ENCODE measurements at regions not wholly inside any gene's neighbourhood (a gene's known extent, or its start where the extent isn't known, plus 50 kb on each side); places are given as distances from the start of the nearest gene placed in this dataset.

DNA sequence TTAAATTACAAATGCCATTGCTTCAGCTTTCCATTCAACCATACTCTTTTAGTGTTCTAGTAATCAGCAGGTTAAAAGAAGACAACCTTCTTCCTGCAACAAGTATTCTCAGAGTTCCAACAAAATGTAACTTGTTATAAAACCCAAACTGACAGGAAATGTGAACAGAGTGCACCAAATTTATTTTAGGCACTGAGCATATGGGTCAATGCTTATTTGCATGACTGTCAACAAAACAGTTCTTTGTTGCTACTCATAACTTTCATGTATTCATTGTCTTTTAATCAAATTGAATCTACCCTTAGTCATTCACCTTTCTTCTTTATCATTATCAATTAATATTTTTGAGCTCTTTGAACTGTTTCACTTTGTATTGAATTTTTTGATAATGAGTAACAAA lies 554.1 kb downstream of the DACH1 start:
- Histone ChIP-seq H3K4me3 (ENCODE audit: low read length) (no peak overlapping the region), H3K27me3 (ENCODE audit: control insufficient read depth, insufficient read depth, low read length, poor library complexity, severe bottlenecking) (no peaks in the 10 kb centered on the region), H3K9me3 (ENCODE audit: control insufficient read depth, low read length) (no peaks in the 10 kb centered on the region), H3K4me1 (ENCODE audit: control insufficient read depth, insufficient read depth, low read length) (no peaks in the 10 kb centered on the region), H3K36me3 (ENCODE audit: control insufficient read depth, insufficient read depth, low read length) (no peaks in the 10 kb centered on the region), H3K27ac (ENCODE audit: low read depth, low read length) (no peak overlapping the region), H3K9ac (ENCODE audit: extremely low read depth, low read length, poor library complexity, severe bottlenecking) (no peak overlapping the region)
- peaks cover 9% of the 10 kb centered on the region for H3K4me1 Mint-ChIP-seq
- no peaks in the 10 kb centered on the region for H3K36me3 Mint-ChIP-seq (ENCODE audit: low read depth)
- TF ChIP-seq, protein P1, sequence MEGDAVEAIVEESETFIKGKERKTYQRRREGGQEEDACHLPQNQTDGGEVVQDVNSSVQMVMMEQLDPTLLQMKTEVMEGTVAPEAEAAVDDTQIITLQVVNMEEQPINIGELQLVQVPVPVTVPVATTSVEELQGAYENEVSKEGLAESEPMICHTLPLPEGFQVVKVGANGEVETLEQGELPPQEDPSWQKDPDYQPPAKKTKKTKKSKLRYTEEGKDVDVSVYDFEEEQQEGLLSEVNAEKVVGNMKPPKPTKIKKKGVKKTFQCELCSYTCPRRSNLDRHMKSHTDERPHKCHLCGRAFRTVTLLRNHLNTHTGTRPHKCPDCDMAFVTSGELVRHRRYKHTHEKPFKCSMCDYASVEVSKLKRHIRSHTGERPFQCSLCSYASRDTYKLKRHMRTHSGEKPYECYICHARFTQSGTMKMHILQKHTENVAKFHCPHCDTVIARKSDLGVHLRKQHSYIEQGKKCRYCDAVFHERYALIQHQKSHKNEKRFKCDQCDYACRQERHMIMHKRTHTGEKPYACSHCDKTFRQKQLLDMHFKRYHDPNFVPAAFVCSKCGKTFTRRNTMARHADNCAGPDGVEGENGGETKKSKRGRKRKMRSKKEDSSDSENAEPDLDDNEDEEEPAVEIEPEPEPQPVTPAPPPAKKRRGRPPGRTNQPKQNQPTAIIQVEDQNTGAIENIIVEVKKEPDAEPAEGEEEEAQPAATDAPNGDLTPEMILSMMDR (conservative IDR thresholded peaks at IDR 0.05) = no peak
- no peak for DNase-seq
- no peak overlapping the region for H3K4me3 Mint-ChIP-seq
- H3K27me3 Mint-ChIP-seq (ENCODE audit: insufficient read depth) = no peaks in the 10 kb centered on the region
- H3K27ac Mint-ChIP-seq = no peak overlapping the region
- no peaks in the 10 kb centered on the region for H3K9me3 Mint-ChIP-seq

DNA sequence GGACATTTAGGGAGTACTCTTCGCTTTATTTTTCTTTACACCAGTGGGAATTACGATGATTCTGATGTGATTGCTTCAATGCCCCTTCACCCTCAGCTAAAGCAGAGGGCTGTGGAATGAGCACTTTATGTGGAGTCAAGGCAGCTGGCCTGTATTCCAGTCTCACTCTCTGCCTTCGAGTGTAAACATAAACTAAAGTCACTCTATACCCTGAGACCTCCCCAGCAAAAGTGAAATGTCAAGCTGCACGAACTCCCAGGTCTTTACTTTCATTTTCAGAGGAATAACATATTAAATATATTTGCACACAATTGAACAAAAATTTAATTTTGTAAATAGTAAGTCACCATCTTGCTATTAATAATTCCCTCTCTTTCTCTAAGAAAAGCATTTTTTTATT lies 557.1 kb downstream of the DACH1 start:
- no peaks in the 10 kb centered on the region for H3K27me3 Mint-ChIP-seq (ENCODE audit: insufficient read depth)
- Histone ChIP-seq H3K27me3 (ENCODE audit: control insufficient read depth, insufficient read depth, low read length, poor library complexity, severe bottlenecking) (no peaks in the 10 kb centered on the region), H3K4me1 (ENCODE audit: control insufficient read depth, insufficient read depth, low read length) (no peaks in the 10 kb centered on the region), H3K4me3 (ENCODE audit: low read length) (no peak overlapping the region), H3K9me3 (ENCODE audit: control insufficient read depth, low read length) (no peaks in the 10 kb centered on the region), H3K36me3 (ENCODE audit: control insufficient read depth, insufficient read depth, low read length) (no peaks in the 10 kb centered on the region), H3K27ac (ENCODE audit: low read depth, low read length) (no peak overlapping the region), H3K9ac (ENCODE audit: extremely low read depth, low read length, poor library complexity, severe bottlenecking) (no peak overlapping the region)
- H3K36me3 Mint-ChIP-seq (ENCODE audit: low read depth) = no peaks in the 10 kb centered on the region
- H3K4me1 Mint-ChIP-seq = peaks cover 26% of the 10 kb centered on the region
- DNase-seq = no peak
- TF ChIP-seq, protein P1 (conservative IDR thresholded peaks at IDR 0.05) = no peak
- H3K27ac Mint-ChIP-seq = no peak overlapping the region
- no peaks in the 10 kb centered on the region for H3K9me3 Mint-ChIP-seq
- H3K4me3 Mint-ChIP-seq = no peak overlapping the region
- 99 to 100% methylated on average over 1 to 4 of the region's 4 CpGs for WGBS, 2 experiments (ENCODE audit: insufficient coverage in 1 of 2, insufficient read length in 1 of 2)

DNA sequence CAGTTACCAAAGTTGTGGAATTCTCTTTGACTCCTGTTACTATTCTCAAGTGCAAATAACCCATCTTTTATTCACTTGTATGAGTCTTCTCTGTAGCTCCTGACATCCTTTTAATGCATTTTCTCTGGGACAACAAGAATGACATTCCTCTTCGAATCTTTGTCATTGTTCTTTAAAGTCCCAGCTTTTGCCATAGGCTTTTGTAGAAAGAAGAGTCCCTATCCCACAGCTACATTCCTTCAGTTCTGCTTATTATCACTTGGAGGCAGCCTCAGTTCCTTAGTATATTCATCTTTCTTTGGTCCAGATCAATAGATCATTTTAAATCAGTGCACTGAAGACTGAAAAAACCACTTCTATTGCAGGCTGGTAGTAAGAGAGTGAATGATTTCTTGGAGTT lies 560.2 kb downstream of the DACH1 start:
- peak overlapping the region; percentile 51 for H3K27ac ChIP-seq (ENCODE audit: low read depth, low read length)
- no peaks in the 10 kb centered on the region for H3K9me3 Mint-ChIP-seq
- TF ChIP-seq, protein P1 (conservative IDR thresholded peaks at IDR 0.05) = no peak
- no peaks in the 10 kb centered on the region for H3K4me1 ChIP-seq (ENCODE audit: control insufficient read depth, insufficient read depth, low read length)
- H3K9ac ChIP-seq (ENCODE audit: extremely low read depth, low read length, poor library complexity, severe bottlenecking) = peak overlapping the region; percentile 9
- WGBS, 2 experiments (ENCODE audit: insufficient coverage in 1 of 2, insufficient read length in 1 of 2) = 33 to 46% methylated on average over 1 of the region's 1 CpG
- H3K27ac Mint-ChIP-seq = no peak overlapping the region
- H3K4me3 Mint-ChIP-seq = no peak overlapping the region
- no peak overlapping the region for H3K4me3 ChIP-seq (ENCODE audit: low read length)
- H3K36me3 Mint-ChIP-seq (ENCODE audit: low read depth) = no peaks in the 10 kb centered on the region
- no peak for DNase-seq
- no peaks in the 10 kb centered on the region for H3K27me3 ChIP-seq (ENCODE audit: control insufficient read depth, insufficient read depth, low read length, poor library complexity, severe bottlenecking)
- H3K27me3 Mint-ChIP-seq (ENCODE audit: insufficient read depth) = no peaks in the 10 kb centered on the region
- no peaks in the 10 kb centered on the region for H3K36me3 ChIP-seq (ENCODE audit: control insufficient read depth, insufficient read depth, low read length)
- H3K9me3 ChIP-seq (ENCODE audit: control insufficient read depth, low read length) = no peaks in the 10 kb centered on the region
- peaks cover 37% of the 10 kb centered on the region for H3K4me1 Mint-ChIP-seq

Measured in endodermal cell (in vitro differentiated cells).